ENCODE measurements at regions not wholly inside any gene's neighbourhood (a gene's known extent, or its start where the extent isn't known, plus 50 kb on each side); places are given as distances from the start of the nearest gene placed in this dataset.

- no peaks in the 10 kb centered on the region for H3K36me3 ChIP-seq (ENCODE audit: control insufficient read depth in 2 of 2, extremely low read depth in 1 of 2, insufficient read depth in 2 of 2, low read length in 2 of 2)
- dilution Hi-C loops (cut with MboI; ENCODE audit: extremely low pct_ligation_motif_present, low sequenced_read_pairs) = no loop called here
- no peak overlapping the region for H3K27ac ChIP-seq (ENCODE audit: control insufficient read depth, insufficient read depth, low read length)
- H3K9me3 ChIP-seq (ENCODE audit: control insufficient read depth, low read depth, low read length) = no peaks in the 10 kb centered on the region
- H3K4me2 ChIP-seq (ENCODE audit: control insufficient read depth, extremely low read depth, insufficient read depth, low read depth, low read length) = no peak overlapping the region
- TF ChIP-seq CTCF (optimal IDR thresholded peaks at IDR 0.05 in 1 of 3, IDR thresholded peaks at IDR 0.05 in 1 of 3, conservative IDR thresholded peaks at IDR 0.05 in 1 of 3; ENCODE audit: extremely low read depth in 1 of 3, insufficient read depth in 2 of 3, low read length in 3 of 3) (no peak), EZH2 (IDR thresholded peaks at IDR 0.05; ENCODE audit: low read length) (no peak)
- no peaks in the 10 kb centered on the region for H3K4me1 ChIP-seq (ENCODE audit: control insufficient read depth, extremely low read depth, insufficient read depth, low read length)
- no peak overlapping the region for H3K4me3 ChIP-seq (ENCODE audit: control insufficient read depth in 2 of 3, extremely low read depth in 1 of 3, insufficient read depth in 2 of 3, low read depth in 1 of 3, low read length in 3 of 3)
- DNase-seq (ENCODE audit: low read depth, low spot score) = no peak
- no peaks in the 10 kb centered on the region for H3K9me1 ChIP-seq (ENCODE audit: control insufficient read depth, extremely low read depth, insufficient read depth, low read length)
- no peaks in the 10 kb centered on the region for H3K79me2 ChIP-seq (ENCODE audit: control insufficient read depth, insufficient read depth, low read length)
- H2AFZ ChIP-seq (ENCODE audit: control insufficient read depth, low read length) = peak overlapping the region; percentile 51
- H3K27me3 ChIP-seq (ENCODE audit: control insufficient read depth, extremely low read depth, insufficient read depth, low read length) = no peaks in the 10 kb centered on the region
- H3K9ac ChIP-seq (ENCODE audit: control insufficient read depth, extremely low read depth, insufficient read depth, low read length) = no peak overlapping the region
- no peak for FAIRE-seq
- no peaks in the 10 kb centered on the region for H4K20me1 ChIP-seq (ENCODE audit: control insufficient read depth, extremely low read depth, insufficient read depth, low read length)
These were observed 324.2 kb downstream of the TPBG start for GRCh38 chr6:82687855-82688254.

GRCh38 chr6:82690283-82690682, 326.7 kb downstream of the TPBG start:
- DNase-seq (ENCODE audit: low read depth, low spot score) (no peak), FAIRE-seq (no peak)
- dilution Hi-C loops (cut with MboI; ENCODE audit: extremely low pct_ligation_motif_present, low sequenced_read_pairs) = no loop called here
- Histone ChIP-seq H4K20me1 (ENCODE audit: control insufficient read depth, extremely low read depth, insufficient read depth, low read length) (no peaks in the 10 kb centered on the region), H3K4me1 (ENCODE audit: control insufficient read depth, extremely low read depth, insufficient read depth, low read length) (no peaks in the 10 kb centered on the region), H3K9me3 (ENCODE audit: control insufficient read depth, low read depth, low read length) (no peaks in the 10 kb centered on the region), H3K9ac (ENCODE audit: control insufficient read depth, extremely low read depth, insufficient read depth, low read length) (no peak overlapping the region), H3K4me2 (ENCODE audit: control insufficient read depth, extremely low read depth, insufficient read depth, low read depth, low read length) (no peak overlapping the region), H3K9me1 (ENCODE audit: control insufficient read depth, extremely low read depth, insufficient read depth, low read length) (no peaks in the 10 kb centered on the region), H3K27me3 (ENCODE audit: control insufficient read depth, extremely low read depth, insufficient read depth, low read length) (no peaks in the 10 kb centered on the region), H3K79me2 (ENCODE audit: control insufficient read depth, insufficient read depth, low read length) (no peaks in the 10 kb centered on the region), H3K4me3 (ENCODE audit: control insufficient read depth in 2 of 3, extremely low read depth in 1 of 3, insufficient read depth in 2 of 3, low read depth in 1 of 3, low read length in 3 of 3) (no peak overlapping the region), H3K27ac (ENCODE audit: control insufficient read depth, insufficient read depth, low read length) (no peak overlapping the region), H2AFZ (ENCODE audit: control insufficient read depth, low read length) (no peak overlapping the region), H3K36me3 (ENCODE audit: control insufficient read depth in 2 of 2, extremely low read depth in 1 of 2, insufficient read depth in 2 of 2, low read length in 2 of 2) (no peaks in the 10 kb centered on the region)
- TF ChIP-seq EZH2 (IDR thresholded peaks at IDR 0.05; ENCODE audit: low read length) (no peak), CTCF (optimal IDR thresholded peaks at IDR 0.05 in 1 of 3, IDR thresholded peaks at IDR 0.05 in 1 of 3, conservative IDR thresholded peaks at IDR 0.05 in 1 of 3; ENCODE audit: extremely low read depth in 1 of 3, insufficient read depth in 2 of 3, low read length in 3 of 3) (no peak)

Measured in keratinocyte (primary cell).